ENCODE measurements at regions not wholly inside any gene's neighbourhood (a gene's known extent, or its start where the extent isn't known, plus 50 kb on each side); places are given as distances from the start of the nearest gene placed in this dataset.

GRCh38 chr21:23684431-23684830 is 1922.8 kb downstream of the MRPL39 start:
- DNase-seq, result no peak
- ChIA-PET POLR2A (no interaction called here), CTCF (no interaction called here)
- Histone ChIP-seq H3K9me3 (ENCODE audit: control extremely low read depth in 1 of 5, control insufficient read depth in 4 of 5, insufficient read depth in 2 of 5, low read depth in 1 of 5, low read length in 4 of 5) (no peaks in the 10 kb centered on the region), H3K27ac (ENCODE audit: insufficient read depth in 1 of 2, low read depth in 1 of 2, low read length in 2 of 2, poor library complexity in 1 of 2, severe bottlenecking in 2 of 2) (no peak overlapping the region), H3K4me1 (ENCODE audit: control extremely low read depth in 1 of 4, control insufficient read depth in 4 of 4, insufficient read depth in 4 of 4, low read length in 3 of 4) (no peaks in the 10 kb centered on the region), H3K36me3 (ENCODE audit: control insufficient read depth in 4 of 4, insufficient read depth in 4 of 4, low read length in 3 of 4) (no peaks in the 10 kb centered on the region), H3K4me3 (ENCODE audit: control insufficient read depth in 1 of 7, extremely low read depth in 1 of 7, insufficient read depth in 4 of 7, low read depth in 2 of 7, low read length in 6 of 7) (no peak overlapping the region), H3K27me3 (replicated peaks in 2 of 5; ENCODE audit: control insufficient read depth in 4 of 5, insufficient read depth in 5 of 5, low read length in 4 of 5) (no peaks in the 10 kb centered on the region)
- WGBS (ENCODE audit: insufficient coverage), result no CpG with 5 or more reads among the region's 2 CpGs

GRCh38 chr21:23664193-23664694 is 1943.0 kb downstream of the MRPL39 start:
- no peaks in the 10 kb centered on the region for H3K4me1 ChIP-seq (ENCODE audit: control extremely low read depth in 1 of 4, control insufficient read depth in 4 of 4, insufficient read depth in 4 of 4, low read length in 3 of 4)
- 46% methylated on average over 2 of the region's 3 CpGs for WGBS (ENCODE audit: insufficient coverage)
- POLR2A ChIA-PET, result no interaction called here
- no peaks in the 10 kb centered on the region for H3K27me3 ChIP-seq (replicated peaks in 2 of 5; ENCODE audit: control insufficient read depth in 4 of 5, insufficient read depth in 5 of 5, low read length in 4 of 5)
- no peak overlapping the region for H3K4me3 ChIP-seq (ENCODE audit: control insufficient read depth in 1 of 7, extremely low read depth in 1 of 7, insufficient read depth in 4 of 7, low read depth in 2 of 7, low read length in 6 of 7)
- H3K9me3 ChIP-seq (ENCODE audit: control extremely low read depth in 1 of 5, control insufficient read depth in 4 of 5, insufficient read depth in 2 of 5, low read depth in 1 of 5, low read length in 4 of 5), result no peaks in the 10 kb centered on the region
- no peak for DNase-seq
- H3K36me3 ChIP-seq (ENCODE audit: control insufficient read depth in 4 of 4, insufficient read depth in 4 of 4, low read length in 3 of 4), result no peaks in the 10 kb centered on the region
- CTCF ChIA-PET, result no interaction called here
- H3K27ac ChIP-seq (ENCODE audit: insufficient read depth in 1 of 2, low read depth in 1 of 2, low read length in 2 of 2, poor library complexity in 1 of 2, severe bottlenecking in 2 of 2), result no peak overlapping the region

DNA sequence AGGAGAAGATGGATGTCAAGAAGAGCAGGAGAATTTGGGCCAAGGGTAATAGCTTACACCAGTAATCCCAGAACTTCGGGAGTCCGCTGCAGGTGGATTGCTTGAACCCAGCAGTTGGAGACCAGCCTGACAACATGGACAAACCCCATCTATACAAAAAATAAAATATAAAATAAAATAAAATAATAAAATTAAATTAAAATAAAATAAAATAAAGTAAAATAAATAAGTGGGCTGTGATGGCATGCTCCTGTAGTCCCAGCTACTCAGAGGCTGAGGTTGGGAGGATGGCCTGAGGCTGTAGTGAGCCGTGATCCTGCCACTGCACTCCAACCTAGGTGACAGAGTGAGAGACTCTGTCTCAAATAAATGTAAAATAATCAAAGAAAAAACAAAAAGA is 1946.7 kb downstream of the MRPL39 start:
- ChIA-PET POLR2A (no interaction called here), CTCF (no interaction called here)

DNA sequence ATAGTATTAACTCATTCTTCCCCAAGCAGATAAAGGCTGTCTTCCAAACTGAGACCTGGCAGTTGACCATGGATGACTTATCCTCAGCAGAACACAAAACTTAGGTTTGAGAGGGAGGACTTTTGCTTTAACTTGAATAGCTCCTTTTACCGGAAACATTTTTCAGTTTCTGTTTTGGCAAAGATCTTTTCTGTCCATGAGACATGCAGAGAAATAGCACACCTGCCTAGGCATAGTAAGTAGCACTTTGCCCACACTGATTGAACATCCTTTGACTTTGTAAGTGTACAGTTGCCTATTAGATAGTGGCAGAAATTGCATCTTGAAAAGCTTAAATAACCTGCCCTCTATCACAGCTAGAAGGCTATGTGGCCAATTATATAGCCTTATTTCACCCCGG is 1962.5 kb downstream of the MRPL39 start:
- CTCF ChIA-PET, result no interaction called here
- no peak overlapping the region for H3K27ac ChIP-seq (ENCODE audit: insufficient read depth in 1 of 2, low read depth in 1 of 2, low read length in 2 of 2, poor library complexity in 1 of 2, severe bottlenecking in 2 of 2)
- H3K4me3 ChIP-seq (ENCODE audit: control insufficient read depth in 1 of 7, extremely low read depth in 1 of 7, insufficient read depth in 4 of 7, low read depth in 2 of 7, low read length in 6 of 7), result no peak overlapping the region
- POLR2A ChIA-PET, result no interaction called here
- WGBS (ENCODE audit: insufficient coverage), result 100% methylated on average over 1 of the region's 2 CpGs
- no peaks in the 10 kb centered on the region for H3K9me3 ChIP-seq (ENCODE audit: control extremely low read depth in 1 of 5, control insufficient read depth in 4 of 5, insufficient read depth in 2 of 5, low read depth in 1 of 5, low read length in 4 of 5)
- H3K36me3 ChIP-seq (ENCODE audit: control insufficient read depth in 4 of 4, insufficient read depth in 4 of 4, low read length in 3 of 4), result no peaks in the 10 kb centered on the region
- H3K4me1 ChIP-seq (ENCODE audit: control extremely low read depth in 1 of 4, control insufficient read depth in 4 of 4, insufficient read depth in 4 of 4, low read length in 3 of 4), result no peaks in the 10 kb centered on the region
- H3K27me3 ChIP-seq (replicated peaks in 2 of 5; ENCODE audit: control insufficient read depth in 4 of 5, insufficient read depth in 5 of 5, low read length in 4 of 5), result no peaks in the 10 kb centered on the region
- DNase-seq, result no peak

More for the DNA sequence above, 1946.7 kb downstream of the MRPL39 start:
- Histone ChIP-seq H3K27ac (ENCODE audit: insufficient read depth in 1 of 2, low read depth in 1 of 2, low read length in 2 of 2, poor library complexity in 1 of 2, severe bottlenecking in 2 of 2) (no peak overlapping the region), H3K9me3 (ENCODE audit: control extremely low read depth in 1 of 5, control insufficient read depth in 4 of 5, insufficient read depth in 2 of 5, low read depth in 1 of 5, low read length in 4 of 5) (no peaks in the 10 kb centered on the region), H3K36me3 (ENCODE audit: control insufficient read depth in 4 of 4, insufficient read depth in 4 of 4, low read length in 3 of 4) (no peaks in the 10 kb centered on the region), H3K4me1 (ENCODE audit: control extremely low read depth in 1 of 4, control insufficient read depth in 4 of 4, insufficient read depth in 4 of 4, low read length in 3 of 4) (no peaks in the 10 kb centered on the region), H3K27me3 (replicated peaks in 2 of 5; ENCODE audit: control insufficient read depth in 4 of 5, insufficient read depth in 5 of 5, low read length in 4 of 5) (no peaks in the 10 kb centered on the region), H3K4me3 (ENCODE audit: control insufficient read depth in 1 of 7, extremely low read depth in 1 of 7, insufficient read depth in 4 of 7, low read depth in 2 of 7, low read length in 6 of 7) (no peak overlapping the region)
- no CpG with 5 or more reads among the region's 3 CpGs for WGBS (ENCODE audit: insufficient coverage)
- DNase-seq, result no peak

DNA sequence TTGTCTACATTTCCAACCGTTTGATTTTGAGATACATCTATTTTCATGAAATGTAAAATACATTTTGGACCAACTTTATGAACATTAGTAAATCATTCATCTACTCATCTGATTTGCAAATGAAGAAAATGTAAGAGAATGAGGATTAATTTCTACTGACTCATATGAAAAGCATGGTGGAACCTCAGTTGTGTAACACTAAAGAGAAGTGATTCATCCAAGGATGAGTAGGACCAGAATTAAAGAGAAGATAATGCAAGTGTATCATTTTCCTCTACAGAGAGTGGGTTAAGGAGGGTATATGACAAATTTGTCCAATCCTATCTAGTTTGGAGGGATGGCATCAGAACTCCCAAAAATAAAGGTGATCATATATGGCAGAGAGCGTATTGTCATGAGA is 1967.6 kb downstream of the MRPL39 start:
- POLR2A ChIA-PET, result no interaction called here
- Histone ChIP-seq H3K27ac (ENCODE audit: insufficient read depth in 1 of 2, low read depth in 1 of 2, low read length in 2 of 2, poor library complexity in 1 of 2, severe bottlenecking in 2 of 2) (no peak overlapping the region), H3K9me3 (ENCODE audit: control extremely low read depth in 1 of 5, control insufficient read depth in 4 of 5, insufficient read depth in 2 of 5, low read depth in 1 of 5, low read length in 4 of 5) (no peaks in the 10 kb centered on the region), H3K4me3 (ENCODE audit: control insufficient read depth in 1 of 7, extremely low read depth in 1 of 7, insufficient read depth in 4 of 7, low read depth in 2 of 7, low read length in 6 of 7) (no peak overlapping the region), H3K36me3 (ENCODE audit: control insufficient read depth in 4 of 4, insufficient read depth in 4 of 4, low read length in 3 of 4) (no peaks in the 10 kb centered on the region), H3K4me1 (ENCODE audit: control extremely low read depth in 1 of 4, control insufficient read depth in 4 of 4, insufficient read depth in 4 of 4, low read length in 3 of 4) (no peaks in the 10 kb centered on the region), H3K27me3 (replicated peaks in 2 of 5; ENCODE audit: control insufficient read depth in 4 of 5, insufficient read depth in 5 of 5, low read length in 4 of 5) (no peaks in the 10 kb centered on the region)
- CTCF ChIA-PET, result no interaction called here
- 89% methylated on average over 1 of the region's 2 CpGs for WGBS (ENCODE audit: insufficient coverage)
- no peak for DNase-seq

DNA sequence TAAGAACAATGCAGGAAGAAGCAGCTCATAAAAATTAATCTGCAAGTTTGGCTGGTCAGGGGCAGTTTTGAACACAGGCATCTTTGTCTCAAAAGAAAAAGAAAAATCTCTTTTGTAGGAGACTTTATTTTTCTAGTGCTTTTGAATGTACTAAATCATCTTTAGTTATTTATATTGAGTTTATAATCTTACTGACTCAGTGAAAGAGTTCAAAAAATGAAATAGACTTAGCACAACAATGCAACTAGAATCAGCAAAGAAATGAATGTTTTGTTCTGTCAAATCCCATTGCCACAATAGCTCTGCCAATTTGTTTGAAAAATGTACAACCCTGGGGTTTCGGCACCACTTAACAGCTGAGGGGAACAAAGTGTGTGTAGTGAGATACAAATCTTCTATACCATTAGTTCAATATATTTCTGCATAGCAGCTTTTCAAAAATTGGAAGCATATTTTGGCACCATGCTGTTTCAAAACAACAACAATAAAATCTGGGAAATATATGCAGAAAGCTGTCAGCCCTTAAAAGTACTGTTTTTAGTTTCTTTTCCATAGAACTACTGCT is 1969.1 kb downstream of the MRPL39 start:
- H3K27me3 ChIP-seq (replicated peaks in 2 of 5; ENCODE audit: control insufficient read depth in 4 of 5, insufficient read depth in 5 of 5, low read length in 4 of 5), result no peaks in the 10 kb centered on the region
- no peaks in the 10 kb centered on the region for H3K9me3 ChIP-seq (ENCODE audit: control extremely low read depth in 1 of 5, control insufficient read depth in 4 of 5, insufficient read depth in 2 of 5, low read depth in 1 of 5, low read length in 4 of 5)
- H3K4me3 ChIP-seq (ENCODE audit: control insufficient read depth in 1 of 7, extremely low read depth in 1 of 7, insufficient read depth in 4 of 7, low read depth in 2 of 7, low read length in 6 of 7), result no peak overlapping the region
- ChIA-PET CTCF (interaction anchor here (0.9 kb wide), 1 partner anchor 17 kb away, joined by 3 read pairs; no protein-coding TSS in a partner anchor), POLR2A (no interaction called here)
- no peak overlapping the region for H3K27ac ChIP-seq (ENCODE audit: insufficient read depth in 1 of 2, low read depth in 1 of 2, low read length in 2 of 2, poor library complexity in 1 of 2, severe bottlenecking in 2 of 2)
- no CpG with 5 or more reads among the region's 1 CpG for WGBS (ENCODE audit: insufficient coverage)
- no peak for DNase-seq
- no peaks in the 10 kb centered on the region for H3K36me3 ChIP-seq (ENCODE audit: control insufficient read depth in 4 of 4, insufficient read depth in 4 of 4, low read length in 3 of 4)
- H3K4me1 ChIP-seq (ENCODE audit: control extremely low read depth in 1 of 4, control insufficient read depth in 4 of 4, insufficient read depth in 4 of 4, low read length in 3 of 4), result no peaks in the 10 kb centered on the region

DNA sequence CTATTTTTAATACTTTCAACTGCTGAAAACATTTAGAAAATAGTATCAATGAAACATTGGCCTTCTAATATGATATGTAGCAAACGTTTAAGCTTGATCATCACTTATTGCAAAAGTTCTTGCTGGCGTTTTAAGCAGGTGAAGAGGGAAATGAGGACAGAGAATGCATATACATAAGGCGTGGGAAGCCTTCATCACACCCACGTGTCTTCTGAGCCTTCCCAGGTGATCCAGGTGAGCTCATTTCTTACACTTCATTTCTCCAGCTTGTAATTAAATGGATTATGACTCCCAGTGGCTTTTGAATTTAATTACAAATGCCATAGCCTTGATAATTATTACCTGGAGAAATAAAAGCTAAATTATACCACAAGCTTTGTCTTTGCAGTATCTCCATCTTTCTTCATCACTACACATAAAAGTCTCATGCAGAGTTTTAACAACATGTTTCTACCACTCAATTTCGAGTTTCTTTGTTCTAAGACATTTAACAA is 1973.8 kb downstream of the MRPL39 start:
- POLR2A ChIA-PET, result no interaction called here

More for the DNA sequence above, 1973.8 kb downstream of the MRPL39 start:
- whole genome bisulfite sequencing (ENCODE audit: insufficient coverage), result 90% methylated on average over 3 of the region's 5 CpGs
- H3K27ac ChIP-seq (ENCODE audit: insufficient read depth in 1 of 2, low read depth in 1 of 2, low read length in 2 of 2, poor library complexity in 1 of 2, severe bottlenecking in 2 of 2), result no peak overlapping the region
- no peaks in the 10 kb centered on the region for H3K27me3 ChIP-seq (replicated peaks in 2 of 5; ENCODE audit: control insufficient read depth in 4 of 5, insufficient read depth in 5 of 5, low read length in 4 of 5)
- CTCF ChIA-PET, result no interaction called here
- H3K4me3 ChIP-seq (ENCODE audit: control insufficient read depth in 1 of 7, extremely low read depth in 1 of 7, insufficient read depth in 4 of 7, low read depth in 2 of 7, low read length in 6 of 7), result no peak overlapping the region
- no peak for DNase-seq
- H3K36me3 ChIP-seq (ENCODE audit: control insufficient read depth in 4 of 4, insufficient read depth in 4 of 4, low read length in 3 of 4), result no peaks in the 10 kb centered on the region
- no peaks in the 10 kb centered on the region for H3K9me3 ChIP-seq (ENCODE audit: control extremely low read depth in 1 of 5, control insufficient read depth in 4 of 5, insufficient read depth in 2 of 5, low read depth in 1 of 5, low read length in 4 of 5)
- H3K4me1 ChIP-seq (ENCODE audit: control extremely low read depth in 1 of 4, control insufficient read depth in 4 of 4, insufficient read depth in 4 of 4, low read length in 3 of 4), result no peaks in the 10 kb centered on the region
